ENCODE measurements at regions not wholly inside any gene's neighbourhood (a gene's known extent, or its start where the extent isn't known, plus 50 kb on each side); places are given as distances from the start of the nearest gene placed in this dataset.
"Not testable (repeated sequence)": the region's sequence is repeated elsewhere in the genome, so short reads cannot be mapped to it uniquely, and the experiment has no call there.

DNA sequence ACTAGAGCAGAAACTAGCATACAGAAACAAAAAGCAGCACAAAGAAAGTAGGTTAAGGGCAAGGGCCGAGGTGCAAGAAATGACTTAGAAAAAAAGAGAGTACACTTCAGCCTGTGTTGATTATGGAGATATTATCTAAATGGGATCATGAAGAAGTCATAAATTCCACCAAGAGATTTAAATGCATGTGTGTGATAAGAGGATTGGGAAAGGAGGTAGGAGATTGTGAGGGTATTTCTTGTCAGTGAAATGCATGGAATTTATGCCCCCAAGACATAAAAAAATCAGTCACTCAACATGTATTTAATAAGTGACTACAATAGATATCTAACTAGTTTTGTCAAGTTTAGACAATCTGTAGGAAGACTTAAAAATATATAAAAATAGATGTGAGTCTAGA lies 976.2 kb upstream of the LRFN5 start:
- CTCF ChIA-PET (ENCODE audit: low intra/inter-chr PET ratio, low total read pairs), result no interaction called here
- no TSS peak for BruUV-seq (replicated peaks)
- POLR2A ChIA-PET, result no interaction called here
- no peaks in the 10 kb centered on the region for H3K79me2 ChIP-seq (ENCODE audit: insufficient read depth, low read length)
- H3K4me1 ChIP-seq (ENCODE audit: insufficient read depth, low read length), result no peaks in the 10 kb centered on the region
- TF ChIP-seq, protein P1, sequence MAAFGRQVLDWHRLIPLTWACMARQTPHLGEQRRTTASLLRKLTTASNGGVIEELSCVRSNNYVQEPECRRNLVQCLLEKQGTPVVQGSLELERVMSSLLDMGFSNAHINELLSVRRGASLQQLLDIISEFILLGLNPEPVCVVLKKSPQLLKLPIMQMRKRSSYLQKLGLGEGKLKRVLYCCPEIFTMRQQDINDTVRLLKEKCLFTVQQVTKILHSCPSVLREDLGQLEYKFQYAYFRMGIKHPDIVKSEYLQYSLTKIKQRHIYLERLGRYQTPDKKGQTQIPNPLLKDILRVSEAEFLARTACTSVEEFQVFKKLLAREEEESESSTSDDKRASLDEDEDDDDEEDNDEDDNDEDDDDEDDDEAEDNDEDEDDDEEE (CRISPR knock-in tag; IDR thresholded peaks at IDR 0.05), result no peak
- TF ChIP-seq MED8 (CRISPR knock-in tag; IDR thresholded peaks at IDR 0.05; ENCODE audit: insufficient replicate concordance), result no peak
- no peak for TF ChIP-seq KLF9 (CRISPR knock-in tag; IDR thresholded peaks at IDR 0.05; ENCODE audit: low read depth)
- TF ChIP-seq SNRNP70 (IDR thresholded peaks at IDR 0.05; ENCODE audit: low read depth, low read length), result no peak
- TF ChIP-seq FOXA1 (IDR thresholded peaks at IDR 0.05), result no peak
- TF ChIP-seq FOXA1 (CRISPR knock-in tag; IDR thresholded peaks at IDR 0.05), result no peak
- no peak for TF ChIP-seq ZNF607 (CRISPR knock-in tag; IDR thresholded peaks at IDR 0.05; ENCODE audit: borderline replicate concordance)
- no peak for TF ChIP-seq HNF4G (IDR thresholded peaks at IDR 0.05; ENCODE audit: borderline replicate concordance, low read depth, low read length)
- no peak for TF ChIP-seq HNF4G (CRISPR knock-in tag; IDR thresholded peaks at IDR 0.05; ENCODE audit: borderline replicate concordance, low read depth)
- TF ChIP-seq MZF1 (CRISPR knock-in tag; IDR thresholded peaks at IDR 0.05; ENCODE audit: borderline replicate concordance), result no peak
- no peak for TF ChIP-seq ARNT (IDR thresholded peaks at IDR 0.05)
- TF ChIP-seq ZNF543 (CRISPR knock-in tag; IDR thresholded peaks at IDR 0.05), result no peak
- TF ChIP-seq, protein P2, sequence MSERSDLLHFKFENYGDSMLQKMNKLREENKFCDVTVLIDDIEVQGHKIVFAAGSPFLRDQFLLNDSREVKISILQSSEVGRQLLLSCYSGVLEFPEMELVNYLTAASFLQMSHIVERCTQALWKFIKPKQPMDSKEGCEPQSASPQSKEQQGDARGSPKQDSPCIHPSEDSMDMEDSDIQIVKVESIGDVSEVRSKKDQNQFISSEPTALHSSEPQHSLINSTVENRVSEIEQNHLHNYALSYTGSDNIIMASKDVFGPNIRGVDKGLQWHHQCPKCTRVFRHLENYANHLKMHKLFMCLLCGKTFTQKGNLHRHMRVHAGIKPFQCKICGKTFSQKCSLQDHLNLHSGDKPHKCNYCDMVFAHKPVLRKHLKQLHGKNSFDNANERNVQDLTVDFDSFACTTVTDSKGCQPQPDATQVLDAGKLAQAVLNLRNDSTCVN (CRISPR knock-in tag; IDR thresholded peaks at IDR 0.05; ENCODE audit: borderline replicate concordance), result no peak
- H3K4me2 ChIP-seq (ENCODE audit: low read depth, low read length), result no peak overlapping the region
- in situ Hi-C loops (cut with HindIII; ENCODE audit: extremely low pct_ligation_motif_present, low pct_unique_long_range_greater_than_20kb), result no loop called here
- no peaks in the 10 kb centered on the region for H3K27me3 ChIP-seq (ENCODE audit: control insufficient read depth in 1 of 2, insufficient read depth in 2 of 2, low read length in 2 of 2)
- no peak for FAIRE-seq
- peaks cover 63% of the 10 kb centered on the region for H3K9me3 ChIP-seq (ENCODE audit: low read length)
- no peak overlapping the region for H3K4me3 ChIP-seq (replicated peaks in 1 of 3; ENCODE audit: insufficient read depth in 1 of 3, low read depth in 2 of 3, low read length in 3 of 3)
- no peaks in the 10 kb centered on the region for H3K36me3 ChIP-seq (replicated peaks in 1 of 2; ENCODE audit: control insufficient read depth in 1 of 2, insufficient read depth in 2 of 2, low read length in 2 of 2)
- H2AFZ ChIP-seq (ENCODE audit: low read length), result no peak overlapping the region
- DNase-seq (ENCODE audit: low spot score), result no peak
- no peak overlapping the region for H3K27ac ChIP-seq (ENCODE audit: extremely low read length, insufficient read depth, low read length)
- intact Hi-C loops (cut with micrococcal nuclease; ENCODE audit: unreplicated experiment), result no loop called here
- ATAC-seq, result no peak
- H3K9ac ChIP-seq (ENCODE audit: insufficient read depth, low read depth, low read length), result no peak overlapping the region
- no peaks in the 10 kb centered on the region for H4K20me1 ChIP-seq (ENCODE audit: insufficient read depth, low read length)
- 3% methylated on average over 1 of the region's 1 CpG for WGBS (ENCODE audit: low lambda C conversion rate)

DNA sequence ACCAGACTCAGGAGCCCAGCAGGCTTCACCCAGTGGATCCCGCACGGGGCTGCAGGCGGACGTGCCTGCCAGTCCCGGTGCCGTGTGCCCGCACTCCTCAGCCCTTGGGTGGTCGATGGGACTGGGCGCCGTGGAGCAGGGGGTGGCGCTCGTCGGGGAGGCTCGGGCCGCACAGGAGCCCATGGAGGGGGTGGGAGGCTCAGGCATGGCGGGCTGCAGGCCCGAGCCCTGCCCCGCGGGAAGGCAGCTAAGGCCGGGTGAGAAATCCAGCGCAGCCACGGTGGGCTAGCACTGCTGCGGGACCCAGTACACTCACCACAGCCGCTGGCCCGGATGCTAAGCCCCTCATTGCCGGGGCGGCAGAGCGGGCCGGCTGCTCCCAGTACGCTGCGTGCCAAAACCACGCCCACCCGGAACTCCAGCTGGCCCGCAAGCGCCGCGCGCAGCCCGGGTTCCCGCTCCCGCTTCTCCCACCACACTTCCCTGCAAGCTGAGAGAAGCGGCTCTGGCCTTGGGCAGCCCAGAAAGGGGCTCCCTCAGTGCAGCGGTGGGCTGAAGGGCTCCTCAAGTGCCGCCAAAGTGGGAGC lies 977.0 kb upstream of the LRFN5 start:
- H3K36me3 ChIP-seq (replicated peaks in 1 of 2; ENCODE audit: control insufficient read depth in 1 of 2, insufficient read depth in 2 of 2, low read length in 2 of 2); CTCF ChIA-PET (ENCODE audit: low intra/inter-chr PET ratio, low total read pairs); H2AFZ ChIP-seq (ENCODE audit: low read length); BruUV-seq (replicated peaks); H3K4me1 ChIP-seq (ENCODE audit: insufficient read depth, low read length); in situ Hi-C loops (cut with HindIII; ENCODE audit: extremely low pct_ligation_motif_present, low pct_unique_long_range_greater_than_20kb); DNase-seq (ENCODE audit: low spot score); intact Hi-C loops (cut with micrococcal nuclease; ENCODE audit: unreplicated experiment); ATAC-seq; FAIRE-seq; H3K27me3 ChIP-seq (ENCODE audit: control insufficient read depth in 1 of 2, insufficient read depth in 2 of 2, low read length in 2 of 2); H3K27ac ChIP-seq (ENCODE audit: extremely low read length, insufficient read depth, low read length); H4K20me1 ChIP-seq (ENCODE audit: insufficient read depth, low read length); H3K79me2 ChIP-seq (ENCODE audit: insufficient read depth, low read length); POLR2A ChIA-PET; H3K4me2 ChIP-seq (ENCODE audit: low read depth, low read length); H3K9ac ChIP-seq (ENCODE audit: insufficient read depth, low read depth, low read length); H3K4me3 ChIP-seq (replicated peaks in 1 of 3; ENCODE audit: insufficient read depth in 1 of 3, low read depth in 2 of 3, low read length in 3 of 3): not testable (repeated sequence)
- WGBS (ENCODE audit: low lambda C conversion rate), result 66% methylated on average over 43 of the region's 44 CpGs
- peaks cover 63% of the 10 kb centered on the region for H3K9me3 ChIP-seq (ENCODE audit: low read length)

Measured in HepG2 (cell line).